ENCODE measurements at regions not wholly inside any gene's neighbourhood (a gene's known extent, or its start where the extent isn't known, plus 50 kb on each side); places are given as distances from the start of the nearest gene placed in this dataset.
A peak's percentile ranks its signal among the peaks of the same experiment; 100 is the strongest.

DNA sequence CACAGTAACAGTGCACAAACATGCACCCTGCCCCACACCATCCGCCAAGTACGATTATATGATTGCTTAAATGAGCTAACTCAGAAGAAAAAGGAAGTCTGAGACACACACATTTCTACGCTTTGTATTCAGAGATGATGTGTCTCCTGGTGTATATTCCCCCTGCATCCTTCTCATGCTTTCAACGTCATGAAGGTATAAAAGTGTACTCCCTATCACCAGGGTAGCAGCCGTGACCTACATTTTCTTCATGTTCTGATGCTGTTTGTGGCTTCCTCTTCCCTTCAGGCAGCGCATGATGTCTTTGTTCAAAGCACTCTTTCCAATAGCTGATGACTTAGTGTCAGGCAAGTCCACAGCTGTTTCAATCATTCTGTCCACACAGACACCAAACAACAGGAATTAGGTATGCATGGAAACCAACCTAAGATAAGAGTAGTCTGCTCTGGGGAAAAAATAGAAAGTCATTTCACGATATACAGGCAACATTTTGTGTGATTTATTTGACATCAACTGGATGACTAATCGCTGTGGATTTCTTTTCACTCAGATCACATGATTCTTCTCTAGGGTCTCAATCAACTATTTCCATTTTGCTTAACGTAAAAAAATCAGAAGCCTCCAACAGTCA lies 269.4 kb upstream of the PTGER4 start:
- DNase-seq (peak; percentile 84), ATAC-seq (peak; percentile 83)
- Mint-ChIP-seq H3K36me3 (peaks cover 12% of the 10 kb centered on the region), H3K4me3 (peak overlapping the region; percentile 66), H3K27ac (peak overlapping the region; percentile 93), H3K4me1 (peaks cover 53% of the 10 kb centered on the region), H3K27me3 (no peaks in the 10 kb centered on the region), H3K9me3 (ENCODE audit: low read depth) (no peaks in the 10 kb centered on the region)
- CTCF ChIA-PET: interaction anchor here (1.3 to 5.2 kb wide), 6 partner anchors 9 to 276 kb away, joined by 4 to 25 read pairs (median 6); no protein-coding TSS in a partner anchor

DNA sequence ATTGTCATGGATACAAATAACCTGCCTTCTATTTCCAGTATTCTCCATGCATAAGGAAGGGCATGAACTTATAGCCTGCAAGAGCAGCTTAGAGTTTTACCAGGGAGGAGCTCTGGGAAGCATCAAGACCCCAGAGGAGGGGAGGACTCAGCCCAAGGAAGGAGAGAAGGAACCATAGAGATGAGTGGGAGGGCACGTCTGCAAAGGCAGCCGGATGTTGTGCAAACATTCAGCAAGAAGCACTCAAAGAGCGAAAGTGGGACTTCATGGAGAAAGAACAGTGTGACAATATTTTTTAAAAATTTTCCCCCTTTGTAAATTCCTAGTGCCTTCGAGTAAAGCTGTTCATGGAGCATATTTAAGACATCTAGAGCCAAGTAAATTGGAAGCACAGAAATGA lies 270.1 kb upstream of the PTGER4 start:
- peaks cover 60% of the 10 kb centered on the region for H3K4me1 Mint-ChIP-seq
- H3K27me3 Mint-ChIP-seq: no peaks in the 10 kb centered on the region
- no peaks in the 10 kb centered on the region for H3K9me3 Mint-ChIP-seq (ENCODE audit: low read depth)
- H3K36me3 Mint-ChIP-seq: peaks cover 12% of the 10 kb centered on the region
- CTCF ChIA-PET: interaction anchor here (1.3 to 5.2 kb wide), 5 partner anchors 8 to 277 kb away, joined by 4 to 25 read pairs (median 6); no protein-coding TSS in a partner anchor
- DNase-seq: peak; percentile 76
- peak overlapping the region; percentile 93 for H3K27ac Mint-ChIP-seq
- peak overlapping the region; percentile 66 for H3K4me3 Mint-ChIP-seq
- ATAC-seq: peak; percentile 28

DNA sequence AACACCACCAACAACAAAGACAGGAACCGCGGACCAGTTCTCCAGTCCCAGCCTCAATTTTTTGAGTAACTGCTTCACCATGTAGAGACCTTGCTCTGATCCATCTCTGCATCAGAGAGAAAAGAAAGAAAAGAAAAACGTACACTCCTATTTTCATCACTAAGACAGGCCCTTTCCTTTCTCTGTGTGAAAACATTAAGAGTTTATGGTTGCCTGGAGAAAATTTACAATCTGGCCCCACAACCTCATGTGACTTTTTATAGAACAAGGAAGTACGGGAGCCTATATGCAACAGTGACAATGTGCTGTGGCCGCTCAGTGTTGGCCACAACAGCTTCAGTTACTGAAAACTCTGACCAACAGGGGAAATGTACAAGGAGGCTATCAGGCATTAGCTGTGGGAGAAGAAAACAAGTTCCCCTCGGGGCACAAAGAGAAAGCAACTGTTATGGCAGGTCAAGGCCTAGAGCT lies 272.9 kb upstream of the PTGER4 start:
- H3K36me3 Mint-ChIP-seq: peaks cover 17% of the 10 kb centered on the region
- H3K27ac Mint-ChIP-seq: peak overlapping the region; percentile 96
- no peaks in the 10 kb centered on the region for H3K27me3 Mint-ChIP-seq
- peak overlapping the region; percentile 26 for H3K4me3 Mint-ChIP-seq
- ATAC-seq (peak; percentile 8), DNase-seq (peak; percentile 47)
- no peaks in the 10 kb centered on the region for H3K9me3 Mint-ChIP-seq (ENCODE audit: low read depth)
- peaks cover 84% of the 10 kb centered on the region for H3K4me1 Mint-ChIP-seq
- CTCF ChIA-PET: interaction anchor here (1.2 to 3.8 kb wide), 5 partner anchors 8 to 31 kb away, joined by 3 to 17 read pairs (median 4); no protein-coding TSS in a partner anchor

DNA sequence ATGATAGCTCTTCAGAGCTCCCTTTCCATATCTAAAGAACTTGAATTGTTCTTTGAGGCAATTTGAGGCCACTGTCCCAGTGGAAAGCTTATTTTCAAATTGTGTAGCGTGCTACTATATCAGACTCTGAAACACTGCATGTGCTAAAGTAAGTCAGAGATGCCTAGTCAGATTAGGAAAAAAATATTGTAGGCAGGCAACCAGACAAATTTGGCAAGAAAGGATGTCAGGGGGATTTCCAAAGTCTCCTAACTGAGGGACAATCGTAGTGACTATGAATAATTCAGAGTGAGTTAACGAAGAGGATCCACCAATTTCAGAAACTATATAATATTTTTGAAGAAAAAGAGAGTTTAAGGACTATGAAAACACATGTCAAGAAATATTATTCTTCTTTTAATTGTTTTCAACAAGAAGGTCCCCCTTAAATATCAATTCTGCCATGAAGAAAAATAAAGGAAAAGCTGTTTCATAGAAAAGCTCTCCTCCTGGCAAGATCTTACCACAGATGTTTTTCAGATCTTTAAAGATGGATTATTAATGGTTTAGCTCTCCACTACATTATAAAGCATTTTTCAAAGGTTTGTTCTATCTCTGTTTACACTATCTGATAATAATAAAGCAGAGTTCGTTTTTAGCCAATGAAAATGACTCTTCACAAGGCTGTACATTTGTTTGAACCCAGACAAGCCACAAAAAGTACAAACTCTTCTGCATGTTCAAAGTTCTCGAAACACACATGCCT lies 273.5 kb upstream of the PTGER4 start:
- Mint-ChIP-seq H3K27me3 (no peaks in the 10 kb centered on the region), H3K36me3 (peaks cover 17% of the 10 kb centered on the region), H3K27ac (peak overlapping the region; percentile 96), H3K4me3 (peak overlapping the region; percentile 26), H3K9me3 (ENCODE audit: low read depth) (no peaks in the 10 kb centered on the region), H3K4me1 (peaks cover 85% of the 10 kb centered on the region)
- ATAC-seq: no peak
- CTCF ChIA-PET: interaction anchor here (0.7 to 3.8 kb wide), 8 partner anchors 9 to 308 kb away, joined by 3 to 17 read pairs (median 4); no protein-coding TSS in a partner anchor
- DNase-seq: no peak

DNA sequence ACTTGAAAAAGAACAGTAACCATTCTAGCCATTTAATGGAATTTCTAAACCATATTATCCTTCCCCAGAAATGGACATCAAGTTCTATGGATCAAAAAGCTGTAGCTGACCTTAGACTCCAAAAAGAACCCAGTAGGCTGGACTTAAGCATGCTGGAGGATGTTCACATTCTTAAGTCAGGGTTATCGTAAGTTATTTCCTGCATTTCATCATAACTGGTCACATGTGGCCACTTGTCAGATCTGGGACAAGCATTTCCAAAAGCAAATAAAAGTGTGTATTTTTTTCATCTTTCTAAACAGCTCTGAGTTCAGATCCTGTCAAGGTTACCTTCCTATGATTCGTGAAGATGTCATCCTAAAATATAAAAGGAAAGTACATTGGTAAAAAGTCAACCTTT lies 274.5 kb upstream of the PTGER4 start:
- peaks cover 21% of the 10 kb centered on the region for H3K36me3 Mint-ChIP-seq
- H3K27me3 Mint-ChIP-seq: no peaks in the 10 kb centered on the region
- no peak overlapping the region for H3K4me3 Mint-ChIP-seq
- H3K4me1 Mint-ChIP-seq: peaks cover 77% of the 10 kb centered on the region
- CTCF ChIA-PET: interaction anchor here (0.7 to 3.8 kb wide), 6 partner anchors 16 to 309 kb away, joined by 3 to 17 read pairs (median 6); no protein-coding TSS in a partner anchor
- H3K9me3 Mint-ChIP-seq (ENCODE audit: low read depth): no peaks in the 10 kb centered on the region
- no peak for ATAC-seq
- peak overlapping the region; percentile 96 for H3K27ac Mint-ChIP-seq
- DNase-seq: no peak

DNA sequence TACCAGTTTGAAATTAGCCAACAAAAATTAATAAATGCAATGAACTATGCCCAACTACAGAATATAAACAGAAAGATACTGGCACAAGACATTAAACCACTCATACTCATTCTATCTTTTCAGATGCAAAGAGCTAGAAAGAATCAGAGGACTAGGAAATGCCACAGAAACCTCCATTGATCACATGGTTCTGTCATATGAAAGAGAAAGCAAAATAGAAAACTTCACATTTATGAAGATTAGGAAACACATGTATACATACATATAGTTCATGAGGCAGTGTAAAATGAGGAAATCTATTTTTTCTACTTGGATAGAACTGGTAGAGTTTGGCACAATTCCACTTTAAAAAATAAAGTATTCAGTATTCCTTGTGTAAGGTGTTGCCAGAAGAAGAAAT lies 275.1 kb upstream of the PTGER4 start:
- H3K36me3 Mint-ChIP-seq: peaks cover 24% of the 10 kb centered on the region
- H3K27me3 Mint-ChIP-seq: no peaks in the 10 kb centered on the region
- CTCF ChIA-PET: interaction anchor here (2.4 to 3.8 kb wide), 2 partner anchors 15 to 33 kb away, joined by 14 to 17 read pairs; no protein-coding TSS in a partner anchor
- H3K4me1 Mint-ChIP-seq: peaks cover 76% of the 10 kb centered on the region
- H3K9me3 Mint-ChIP-seq (ENCODE audit: low read depth): peaks cover 2% of the 10 kb centered on the region
- H3K27ac Mint-ChIP-seq: peak overlapping the region; percentile 96
- peak overlapping the region; percentile 42 for H3K4me3 Mint-ChIP-seq
- DNase-seq: no peak
- peak; percentile 67 for ATAC-seq

DNA sequence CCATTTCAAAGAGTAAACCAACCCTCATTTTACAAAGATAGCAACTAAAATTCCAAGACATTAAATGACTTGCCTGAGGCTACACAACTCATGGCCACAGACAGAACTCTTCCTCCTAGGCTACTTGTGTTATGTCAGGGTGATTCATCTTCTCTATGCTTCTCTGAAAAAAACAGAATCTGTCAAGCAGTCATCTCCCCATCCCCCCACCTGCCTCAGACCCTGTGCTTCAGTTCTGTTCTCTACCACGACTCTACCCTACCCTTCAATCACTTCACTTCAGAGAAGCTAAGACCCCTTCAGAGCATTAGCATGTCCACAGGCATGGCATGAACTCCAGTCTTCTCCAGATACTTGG lies 277.7 kb upstream of the PTGER4 start:
- Mint-ChIP-seq H3K9me3 (ENCODE audit: low read depth) (peaks cover 3% of the 10 kb centered on the region), H3K4me3 (no peak overlapping the region), H3K27ac (peak overlapping the region; percentile 68), H3K36me3 (peaks cover 28% of the 10 kb centered on the region), H3K27me3 (no peaks in the 10 kb centered on the region), H3K4me1 (peaks cover 65% of the 10 kb centered on the region)
- CTCF ChIA-PET: interaction anchor here (1.2 to 2.6 kb wide), 5 partner anchors 8 to 279 kb away, joined by 3 to 9 read pairs (median 5); no protein-coding TSS in a partner anchor
- DNase-seq (peak; percentile 54), ATAC-seq (peak; percentile 15)

DNA sequence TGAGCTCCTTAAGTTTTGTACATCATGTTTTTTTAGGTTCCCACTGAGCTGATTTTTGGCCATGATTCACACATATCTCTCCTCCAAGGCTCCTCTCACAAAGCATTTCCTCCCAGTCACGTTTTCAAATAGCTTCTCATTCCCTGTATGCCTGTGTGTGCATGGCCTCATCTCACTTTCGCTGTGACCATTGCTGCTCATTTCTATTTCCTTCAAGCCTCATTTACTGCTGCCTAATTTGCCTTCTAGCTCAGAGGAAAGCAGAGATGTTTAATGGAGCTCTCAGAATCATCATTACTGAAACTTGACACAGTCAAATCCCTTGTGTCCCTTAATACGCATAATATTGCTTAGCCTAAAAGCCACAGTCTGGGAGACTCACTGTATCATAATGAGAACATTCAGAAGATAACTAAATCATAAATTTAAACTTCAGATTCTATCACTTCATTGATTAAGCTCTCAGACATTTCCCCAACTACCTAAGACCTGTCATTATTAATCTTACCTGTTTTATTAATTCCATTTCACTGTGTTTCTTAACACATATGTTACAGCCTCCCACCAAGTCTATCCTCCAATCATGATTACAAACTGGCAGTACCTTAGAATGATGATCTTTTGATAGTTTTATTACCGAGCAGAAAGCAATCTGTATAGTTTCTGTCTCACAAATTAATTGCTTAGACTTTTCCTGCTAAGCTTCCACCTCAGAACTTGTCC lies 278.3 kb upstream of the PTGER4 start:
- CTCF ChIA-PET: interaction anchor here (1.2 to 2.6 kb wide), 6 partner anchors 9 to 280 kb away, joined by 3 to 9 read pairs (median 4); no protein-coding TSS in a partner anchor
- H3K4me3 Mint-ChIP-seq: no peak overlapping the region
- ATAC-seq (no peak), DNase-seq (no peak)
- no peaks in the 10 kb centered on the region for H3K27me3 Mint-ChIP-seq
- peak overlapping the region; percentile 68 for H3K27ac Mint-ChIP-seq
- H3K9me3 Mint-ChIP-seq (ENCODE audit: low read depth): peaks cover 3% of the 10 kb centered on the region
- peaks cover 60% of the 10 kb centered on the region for H3K4me1 Mint-ChIP-seq
- peaks cover 22% of the 10 kb centered on the region for H3K36me3 Mint-ChIP-seq

DNA sequence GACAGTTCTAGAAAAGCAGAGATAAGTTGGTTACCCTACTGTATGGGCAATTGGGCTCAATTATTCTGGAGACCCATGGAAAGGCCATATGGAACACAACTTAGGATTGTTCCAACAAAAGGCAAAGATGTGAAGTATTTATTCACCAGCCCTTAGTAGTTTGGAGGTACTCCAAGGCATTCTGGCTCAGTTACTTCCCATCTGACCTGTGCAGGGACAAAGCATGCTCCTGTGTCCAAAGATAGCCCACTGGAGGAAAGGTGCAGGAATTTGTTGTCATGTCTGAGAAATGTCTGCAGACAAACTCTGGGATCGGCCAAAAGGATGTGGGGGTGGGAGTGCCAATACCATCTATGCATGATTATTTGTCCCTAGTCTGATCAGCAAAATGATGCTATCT lies 279.5 kb upstream of the PTGER4 start:
- H3K4me1 Mint-ChIP-seq: peaks cover 48% of the 10 kb centered on the region
- H3K27me3 Mint-ChIP-seq: no peaks in the 10 kb centered on the region
- DNase-seq (no peak), ATAC-seq (no peak)
- peaks cover 3% of the 10 kb centered on the region for H3K9me3 Mint-ChIP-seq (ENCODE audit: low read depth)
- CTCF ChIA-PET: no interaction called here
- no peak overlapping the region for H3K27ac Mint-ChIP-seq
- no peak overlapping the region for H3K4me3 Mint-ChIP-seq
- peaks cover 23% of the 10 kb centered on the region for H3K36me3 Mint-ChIP-seq

DNA sequence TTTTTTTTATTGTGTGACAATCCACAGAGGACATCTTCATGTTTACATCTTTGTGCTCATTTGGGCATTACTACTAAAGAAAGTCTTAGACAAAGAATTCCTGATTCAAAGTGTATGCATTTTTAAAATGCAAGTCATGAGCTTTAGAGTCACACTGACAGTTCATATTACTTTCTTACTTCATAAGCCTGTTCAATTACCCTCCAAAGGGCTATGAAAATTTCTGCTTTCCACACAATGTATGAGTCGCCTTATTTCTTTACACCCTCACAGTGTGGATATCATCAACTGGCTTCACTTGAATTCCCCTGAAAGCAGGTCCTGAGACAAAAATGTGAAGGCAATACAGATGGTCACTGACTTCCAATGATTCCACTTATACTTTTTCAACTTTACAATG lies 280.4 kb upstream of the PTGER4 start:
- H3K4me3 Mint-ChIP-seq: no peak overlapping the region
- H3K27ac Mint-ChIP-seq: no peak overlapping the region
- DNase-seq: no peak
- no peak for ATAC-seq
- peaks cover 23% of the 10 kb centered on the region for H3K36me3 Mint-ChIP-seq
- peaks cover 3% of the 10 kb centered on the region for H3K9me3 Mint-ChIP-seq (ENCODE audit: low read depth)
- H3K4me1 Mint-ChIP-seq: peaks cover 39% of the 10 kb centered on the region
- CTCF ChIA-PET: interaction anchor here (0.7 kb wide), 1 partner anchor 10 kb away, joined by 3 read pairs; no protein-coding TSS in a partner anchor
- H3K27me3 Mint-ChIP-seq: no peaks in the 10 kb centered on the region

DNA sequence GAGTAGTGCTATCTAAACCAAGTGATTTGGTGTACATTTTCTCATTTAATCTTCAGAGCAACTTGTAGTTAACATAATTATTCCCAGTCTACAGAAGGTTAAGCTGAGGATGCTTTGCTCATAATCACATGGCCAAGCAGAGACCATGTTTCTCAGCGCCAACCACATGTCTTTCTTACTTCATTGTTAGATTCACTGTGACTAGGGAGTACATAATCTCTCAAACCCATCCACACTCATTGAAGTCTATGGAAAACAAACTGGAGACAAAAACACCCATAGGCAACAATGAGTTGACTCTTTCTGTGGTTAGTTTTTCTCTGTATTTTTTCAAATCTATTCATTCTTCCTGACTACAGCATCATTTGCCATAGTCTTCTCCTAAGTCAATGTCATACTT lies 281.7 kb upstream of the PTGER4 start:
- ATAC-seq (no peak), DNase-seq (no peak)
- Mint-ChIP-seq H3K4me1 (peaks cover 29% of the 10 kb centered on the region), H3K27ac (no peak overlapping the region), H3K4me3 (no peak overlapping the region), H3K9me3 (ENCODE audit: low read depth) (peaks cover 3% of the 10 kb centered on the region), H3K36me3 (peaks cover 20% of the 10 kb centered on the region), H3K27me3 (no peaks in the 10 kb centered on the region)
- CTCF ChIA-PET: no interaction called here

DNA sequence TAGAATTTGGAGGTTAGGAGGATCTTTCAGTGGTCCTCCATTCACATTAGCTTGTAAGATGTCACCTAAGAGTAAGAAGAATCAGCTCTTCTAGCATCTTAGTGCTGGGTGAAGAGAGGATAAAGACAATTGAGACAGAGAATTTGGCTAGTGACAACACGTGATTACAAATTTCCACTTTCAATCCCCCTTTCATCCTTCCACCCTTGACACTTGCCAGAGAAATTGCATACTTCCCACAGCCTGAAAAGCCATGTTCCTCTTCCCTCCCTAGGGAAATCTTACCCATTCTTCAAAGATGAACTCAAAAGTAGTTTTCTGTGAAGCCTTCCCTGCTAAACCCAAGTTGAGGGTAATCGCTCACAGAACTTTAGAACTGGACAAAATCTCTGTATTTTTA lies 282.6 kb upstream of the PTGER4 start:
- Mint-ChIP-seq H3K4me1 (peaks cover 21% of the 10 kb centered on the region), H3K36me3 (peaks cover 20% of the 10 kb centered on the region), H3K9me3 (ENCODE audit: low read depth) (peaks cover 3% of the 10 kb centered on the region), H3K27ac (no peak overlapping the region), H3K27me3 (no peaks in the 10 kb centered on the region), H3K4me3 (no peak overlapping the region)
- no peak for ATAC-seq
- CTCF ChIA-PET: no interaction called here
- DNase-seq: no peak

DNA sequence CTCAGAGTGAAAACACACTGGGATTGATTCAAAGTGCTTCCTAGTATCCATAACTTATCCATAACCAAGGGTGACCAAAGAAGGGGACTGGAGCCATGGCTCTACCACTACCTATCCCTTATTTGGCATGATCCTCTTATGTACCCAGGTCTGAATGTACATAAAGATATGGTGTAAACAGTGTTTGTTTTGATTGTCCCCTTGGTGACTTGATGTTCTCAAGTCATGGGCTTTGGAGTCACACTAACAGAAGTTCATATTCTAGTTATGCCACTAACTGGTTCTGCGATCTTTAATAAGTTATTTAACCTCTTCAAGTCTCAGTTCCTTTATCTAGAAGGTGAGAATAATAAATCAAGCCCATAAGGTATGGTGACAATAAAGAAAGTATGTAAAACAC lies 283.4 kb upstream of the PTGER4 start:
- H3K27ac Mint-ChIP-seq: no peak overlapping the region
- peaks cover 14% of the 10 kb centered on the region for H3K4me1 Mint-ChIP-seq
- H3K4me3 Mint-ChIP-seq: no peak overlapping the region
- no peak for DNase-seq
- peaks cover 20% of the 10 kb centered on the region for H3K36me3 Mint-ChIP-seq
- no peaks in the 10 kb centered on the region for H3K27me3 Mint-ChIP-seq
- ATAC-seq: no peak
- CTCF ChIA-PET: no interaction called here
- H3K9me3 Mint-ChIP-seq (ENCODE audit: low read depth): peaks cover 3% of the 10 kb centered on the region

Measured in activated CD8-positive, alpha-beta memory T cell treated with anti-CD3 and anti-CD28 coated beads, Interleukin-2, amount 10 ng/mL, durations not matched to agents 7 days and 5 days (primary cell).